ENCODE measurements at regions not wholly inside any gene's neighbourhood (a gene's known extent, or its start where the extent isn't known, plus 50 kb on each side); places are given as distances from the start of the nearest gene placed in this dataset.

DNA sequence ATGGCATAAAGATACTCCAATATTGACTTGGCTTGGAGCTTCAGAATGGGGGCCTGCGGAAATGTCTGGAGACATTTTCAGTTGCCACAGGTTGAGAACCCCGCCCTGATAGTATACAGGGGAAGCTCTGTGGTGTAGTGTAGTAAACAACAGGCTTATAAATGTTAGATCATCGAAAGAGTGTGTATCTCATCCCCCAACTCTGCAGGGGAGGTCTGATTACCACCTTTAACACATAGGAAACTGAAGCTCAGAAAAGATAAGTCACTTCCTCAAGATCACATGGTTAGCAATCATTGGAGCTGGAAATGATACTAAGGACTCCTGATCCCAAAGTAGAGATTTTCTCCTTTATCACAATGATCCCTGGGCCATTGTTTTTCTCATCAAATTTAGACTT lies 144.5 kb upstream of the BMPER start:
- TF ChIP-seq, protein P1, sequence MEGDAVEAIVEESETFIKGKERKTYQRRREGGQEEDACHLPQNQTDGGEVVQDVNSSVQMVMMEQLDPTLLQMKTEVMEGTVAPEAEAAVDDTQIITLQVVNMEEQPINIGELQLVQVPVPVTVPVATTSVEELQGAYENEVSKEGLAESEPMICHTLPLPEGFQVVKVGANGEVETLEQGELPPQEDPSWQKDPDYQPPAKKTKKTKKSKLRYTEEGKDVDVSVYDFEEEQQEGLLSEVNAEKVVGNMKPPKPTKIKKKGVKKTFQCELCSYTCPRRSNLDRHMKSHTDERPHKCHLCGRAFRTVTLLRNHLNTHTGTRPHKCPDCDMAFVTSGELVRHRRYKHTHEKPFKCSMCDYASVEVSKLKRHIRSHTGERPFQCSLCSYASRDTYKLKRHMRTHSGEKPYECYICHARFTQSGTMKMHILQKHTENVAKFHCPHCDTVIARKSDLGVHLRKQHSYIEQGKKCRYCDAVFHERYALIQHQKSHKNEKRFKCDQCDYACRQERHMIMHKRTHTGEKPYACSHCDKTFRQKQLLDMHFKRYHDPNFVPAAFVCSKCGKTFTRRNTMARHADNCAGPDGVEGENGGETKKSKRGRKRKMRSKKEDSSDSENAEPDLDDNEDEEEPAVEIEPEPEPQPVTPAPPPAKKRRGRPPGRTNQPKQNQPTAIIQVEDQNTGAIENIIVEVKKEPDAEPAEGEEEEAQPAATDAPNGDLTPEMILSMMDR (IDR thresholded peaks at IDR 0.05) = no peak
- TF ChIP-seq, protein P2, sequence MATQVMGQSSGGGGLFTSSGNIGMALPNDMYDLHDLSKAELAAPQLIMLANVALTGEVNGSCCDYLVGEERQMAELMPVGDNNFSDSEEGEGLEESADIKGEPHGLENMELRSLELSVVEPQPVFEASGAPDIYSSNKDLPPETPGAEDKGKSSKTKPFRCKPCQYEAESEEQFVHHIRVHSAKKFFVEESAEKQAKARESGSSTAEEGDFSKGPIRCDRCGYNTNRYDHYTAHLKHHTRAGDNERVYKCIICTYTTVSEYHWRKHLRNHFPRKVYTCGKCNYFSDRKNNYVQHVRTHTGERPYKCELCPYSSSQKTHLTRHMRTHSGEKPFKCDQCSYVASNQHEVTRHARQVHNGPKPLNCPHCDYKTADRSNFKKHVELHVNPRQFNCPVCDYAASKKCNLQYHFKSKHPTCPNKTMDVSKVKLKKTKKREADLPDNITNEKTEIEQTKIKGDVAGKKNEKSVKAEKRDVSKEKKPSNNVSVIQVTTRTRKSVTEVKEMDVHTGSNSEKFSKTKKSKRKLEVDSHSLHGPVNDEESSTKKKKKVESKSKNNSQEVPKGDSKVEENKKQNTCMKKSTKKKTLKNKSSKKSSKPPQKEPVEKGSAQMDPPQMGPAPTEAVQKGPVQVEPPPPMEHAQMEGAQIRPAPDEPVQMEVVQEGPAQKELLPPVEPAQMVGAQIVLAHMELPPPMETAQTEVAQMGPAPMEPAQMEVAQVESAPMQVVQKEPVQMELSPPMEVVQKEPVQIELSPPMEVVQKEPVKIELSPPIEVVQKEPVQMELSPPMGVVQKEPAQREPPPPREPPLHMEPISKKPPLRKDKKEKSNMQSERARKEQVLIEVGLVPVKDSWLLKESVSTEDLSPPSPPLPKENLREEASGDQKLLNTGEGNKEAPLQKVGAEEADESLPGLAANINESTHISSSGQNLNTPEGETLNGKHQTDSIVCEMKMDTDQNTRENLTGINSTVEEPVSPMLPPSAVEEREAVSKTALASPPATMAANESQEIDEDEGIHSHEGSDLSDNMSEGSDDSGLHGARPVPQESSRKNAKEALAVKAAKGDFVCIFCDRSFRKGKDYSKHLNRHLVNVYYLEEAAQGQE (IDR thresholded peaks at IDR 0.05; ENCODE audit: insufficient read depth in 1 of 2, low read depth in 2 of 2, low read length in 1 of 2) = no peak
- TF ChIP-seq SIN3A (IDR thresholded peaks at IDR 0.05; ENCODE audit: borderline replicate concordance, insufficient read depth, low read depth, low read length) = no peak
- no peak for TF ChIP-seq POLR2AphosphoS5 (IDR thresholded peaks at IDR 0.05; ENCODE audit: low read depth, low read length)
